HepG2 (cell line): ENCODE measurements at regions not wholly inside any gene's neighbourhood (a gene's known extent, or its start where the extent isn't known, plus 50 kb on each side); places are given as distances from the start of the nearest gene placed in this dataset.

Source experiments
- ATAC-seq: fragments of 200-7000 bp; cut with Tn5 transposase; 3 replicates; pipeline ENCODE4 v1.9.1; 2020; ENCODE audit warnings: mild to moderate bottlenecking, moderate library complexity
- BruUV-seq: library from RNA; stranded (reverse); fragments of 400-500 nt; replicated peaks from 2 replicates; lab custom pipeline; 2021; lab: Mats Ljungman, UMichigan
- CTCF ChIA-PET: fragments of 300-600 bp; formaldehyde crosslinking; extraction: SDS; loops from one replicate; lab custom pipeline; 2021; ENCODE audit warnings: low total read pairs, inconsistent platforms, low intra/inter-chr PET ratio; lab: Yijun Ruan, JAX
- POLR2A ChIA-PET: fragments of 350-600 bp; sonication (Branson Sonifier 250); formaldehyde crosslinking; loops from one replicate; lab custom pipeline; 2020; ENCODE audit warnings: antibody characterized with exemption, inconsistent platforms; lab: Yijun Ruan, JAX
- DNase-seq: peaks from one replicate; pipeline ENCODE4 v3.0.0-alpha.2; 2015; ENCODE audit warnings: low spot score
- FAIRE-seq: peaks from 3 replicates; lab custom pipeline; 2011; peaks lifted over from hg19 to GRCh38; lab: Jason Lieb, UNC
- H2AFZ ChIP-seq: one replicate; pipeline ENCODE4 v1.6.1; 2011; ENCODE audit warnings: low read length, inconsistent platforms
- H3K27ac ChIP-seq: fragments of 300-600 bp; 3 replicates; pipeline ENCODE4 v1.8.0; 2011; ENCODE audit warnings: mixed run types, mild to moderate bottlenecking, mixed read lengths, low read length, inconsistent platforms; ENCODE audit not compliant: insufficient read depth; ENCODE audit errors: extremely low read length
- H3K27me3 ChIP-seq, 2 experiments: fragments of 200-600 bp in 1 of 2; 2 replicates in 1 of 2; 3 replicates in 1 of 2; pipeline versions ENCODE4 v1.6.0 to v1.8.0; 2011; ENCODE audit warnings: low read length in 2 of 2, mild to moderate bottlenecking in 2 of 2, moderate library complexity in 2 of 2, inconsistent platforms in 1 of 2; ENCODE audit not compliant: insufficient read depth in 2 of 2, control insufficient read depth in 1 of 2
- H3K36me3 ChIP-seq, 2 experiments: fragments of 200-600 bp in 1 of 2; replicated peaks in 1 of 2; 2 replicates in 1 of 2; 3 replicates in 1 of 2; pipeline versions ENCODE4 v1.5.1 to v1.8.0; 2011; ENCODE audit warnings: low read length in 2 of 2, inconsistent platforms in 1 of 2; ENCODE audit not compliant: insufficient read depth in 2 of 2, control insufficient read depth in 1 of 2
- H3K4me1 ChIP-seq: 2 replicates; pipeline ENCODE4 v1.5.1; 2012; ENCODE audit warnings: low read length, inconsistent platforms; ENCODE audit not compliant: insufficient read depth
- H3K4me2 ChIP-seq: 2 replicates; pipeline ENCODE4 v1.6.0; 2011; ENCODE audit warnings: low read depth, low read length, inconsistent platforms
- H3K4me3 ChIP-seq, 3 experiments: fragments of 200-600 bp in 1 of 3; sonication (generic), shearing (Covaris generic) in 1 of 3; replicated peaks in 1 of 3; 2 replicates each; pipeline ENCODE4 v1.5.1; 2011 to 2016; ENCODE audit warnings: low read length in 3 of 3, inconsistent platforms in 2 of 3, low read depth in 2 of 3, mild to moderate bottlenecking in 2 of 3, control low read depth in 1 of 3, mixed read lengths in 1 of 3; ENCODE audit not compliant: insufficient read depth in 1 of 3
- H3K79me2 ChIP-seq: one replicate; pipeline ENCODE4 v1.6.1; 2011; ENCODE audit warnings: low read length, inconsistent platforms; ENCODE audit not compliant: insufficient read depth
- H3K9ac ChIP-seq: 2 replicates; pipeline ENCODE4 v1.6.0; 2011; ENCODE audit warnings: mild to moderate bottlenecking, low read depth, low read length, inconsistent platforms; ENCODE audit not compliant: insufficient read depth
- H3K9me3 ChIP-seq: 2 replicates; pipeline ENCODE4 v1.5.1; 2012; ENCODE audit warnings: mild to moderate bottlenecking, low read length
- H4K20me1 ChIP-seq: 2 replicates; pipeline ENCODE4 v1.6.0; 2011; ENCODE audit warnings: inconsistent platforms, mild to moderate bottlenecking, low read length, moderate library complexity; ENCODE audit not compliant: insufficient read depth
- DBP ChIP-seq: sonication (generic); formaldehyde crosslinking; IDR thresholded peaks from 2 replicates; pipeline ENCODE4 v1.4.0; 2020; ENCODE audit warnings: missing genetic modification reagents; ENCODE audit errors: not compliant biosample characterization
- HIC2 ChIP-seq: sonication (generic); formaldehyde crosslinking; IDR thresholded peaks from 2 replicates; pipeline ENCODE4 v1.9.0; 2022; ENCODE audit warnings: low read depth, missing genetic modification reagents
- MTA1 ChIP-seq: sonication (generic); formaldehyde crosslinking; IDR thresholded peaks from 2 replicates; pipeline ENCODE4 v1.4.0; 2020; ENCODE audit warnings: missing genetic modification reagents, mild to moderate bottlenecking, borderline replicate concordance
- PAF1 ChIP-seq: IDR thresholded peaks from 2 replicates; pipeline ENCODE4 v1.6.1; 2016; ENCODE audit warnings: missing genetic modification reagents, missing compliant biosample characterization
- ZNF362 ChIP-seq: sonication (generic); formaldehyde crosslinking; IDR thresholded peaks from 2 replicates; pipeline ENCODE4 v1.4.0; 2020; ENCODE audit warnings: missing genetic modification reagents, mild to moderate bottlenecking, borderline replicate concordance
- ZNF44 ChIP-seq: sonication (generic); formaldehyde crosslinking; IDR thresholded peaks from 2 replicates; pipeline ENCODE4 v1.5.1; 2020; ENCODE audit warnings: mild to moderate bottlenecking, missing genetic modification reagents
- WGBS: methylation state at CpG from one replicate; pipeline ENCODE4 v1.1.6; 2017; ENCODE audit warnings: low lambda C conversion rate; 5-methylcytosine and 5-hydroxymethylcytosine counted together
- in situ Hi-C: cut with HindIII; loops from 2 replicates; pipeline ENCODE4 v1.10.0; 2017; ENCODE audit warnings: low pct_unique_long_range_greater_than_20kb; ENCODE audit not compliant: extremely low pct_ligation_motif_present
- intact Hi-C: fragments of 100-400 bp; cut with micrococcal nuclease; formaldehyde crosslinking; loops from one replicate; pipeline ENCODE4 v1.10.0; 2022; ENCODE audit not compliant: unreplicated experiment

- in situ Hi-C loops = no loop called here
- H3K9me3 ChIP-seq = no peaks in the 10 kb centered on the region
- no peak overlapping the region for H3K9ac ChIP-seq
- FAIRE-seq (no peak), DNase-seq (no peak), ATAC-seq (no peak)
- CTCF ChIA-PET = no interaction called here
- no peak overlapping the region for H3K4me2 ChIP-seq
- 19% methylated on average over 2 of the region's 2 CpGs for WGBS
- POLR2A ChIA-PET = no interaction called here
- no peaks in the 10 kb centered on the region for H3K36me3 ChIP-seq
- no peaks in the 10 kb centered on the region for H3K4me1 ChIP-seq
- no peak overlapping the region for H3K27ac ChIP-seq
- H2AFZ ChIP-seq = no peak overlapping the region
- intact Hi-C loops = no loop called here
- H3K79me2 ChIP-seq = no peaks in the 10 kb centered on the region
- no TSS peak for BruUV-seq
- TF ChIP-seq PAF1 (CRISPR knock-in tag) (no peak), DBP (CRISPR knock-in tag) (no peak), HIC2 (CRISPR knock-in tag) (no peak), ZNF44 (CRISPR knock-in tag) (no peak), MTA1 (no peak), ZNF362 (CRISPR knock-in tag) (no peak)
- no peaks in the 10 kb centered on the region for H4K20me1 ChIP-seq
- H3K27me3 ChIP-seq = no peaks in the 10 kb centered on the region; a peak in 1 of 5 replicates
- H3K4me3 ChIP-seq = no peak overlapping the region
Measured at GRCh38 chr13:34776390-34776981, 165.6 kb upstream of the NBEA start.
